Colon (tissue), 2 donors: ENCODE measurements at regions not wholly inside any gene's neighbourhood (a gene's known extent, or its start where the extent isn't known, plus 50 kb on each side); places are given as distances from the start of the nearest gene placed in this dataset.

Experiments
- FAIRE-seq: peaks from 2 replicates; lab custom pipeline; 2012; peaks lifted over from hg19 to GRCh38; lab: Jason Lieb, UNC
- donor health status: control.
- donor health status: control.

GRCh38 chr11:27858866-27859265 lies 158.6 kb upstream of the BDNF start:
- no peak for FAIRE-seq

GRCh38 chr11:27857588-27857987 lies 157.3 kb upstream of the BDNF start:
- FAIRE-seq, result no peak

- no peak for FAIRE-seq
Observed at GRCh38 chr11:27857014-27857413, 156.8 kb upstream of the BDNF start.

- no peak for FAIRE-seq
Observed at GRCh38 chr11:27848423-27848822, 148.2 kb upstream of the BDNF start.

GRCh38 chr11:27847496-27847895 lies 147.2 kb upstream of the BDNF start:
- no peak for FAIRE-seq

- FAIRE-seq, result no peak
Observed at GRCh38 chr11:27842290-27842689, 142.0 kb upstream of the BDNF start.

- FAIRE-seq, result no peak
Observed at GRCh38 chr11:27841023-27841422, 140.8 kb upstream of the BDNF start.

GRCh38 chr11:27839226-27839913 lies 139.1 kb upstream of the BDNF start:
- no peak for FAIRE-seq

GRCh38 chr11:27838674-27839073 lies 138.4 kb upstream of the BDNF start:
- no peak for FAIRE-seq

GRCh38 chr11:27837895-27838563 lies 137.8 kb upstream of the BDNF start:
- FAIRE-seq, result no peak

- FAIRE-seq, result no peak
Observed at GRCh38 chr11:27830206-27830605, 130.0 kb upstream of the BDNF start.

- no peak for FAIRE-seq
Observed at GRCh38 chr11:27820249-27820648, 120.0 kb upstream of the BDNF start.

- no peak for FAIRE-seq
Observed at GRCh38 chr11:27816197-27816596, 115.9 kb upstream of the BDNF start.

GRCh38 chr11:27812341-27812740 lies 112.1 kb upstream of the BDNF start:
- FAIRE-seq, result no peak

- FAIRE-seq, result no peak
Observed at GRCh38 chr11:27807596-27807995, 107.3 kb upstream of the BDNF start.

- no peak for FAIRE-seq
Observed at GRCh38 chr11:27806122-27806521, 105.9 kb upstream of the BDNF start.

- FAIRE-seq, result peak; percentile 65
Observed at GRCh38 chr11:27795955-27796861, 96.0 kb upstream of the BDNF start.

GRCh38 chr11:27786864-27787263 lies 86.6 kb upstream of the BDNF start:
- no peak for FAIRE-seq

GRCh38 chr11:27786331-27786730 lies 86.1 kb upstream of the BDNF start:
- no peak for FAIRE-seq

GRCh38 chr11:27783701-27784355 lies 83.6 kb upstream of the BDNF start:
- no peak for FAIRE-seq

- no peak for FAIRE-seq
Observed at GRCh38 chr11:27777033-27777432, 76.8 kb upstream of the BDNF start.

- no peak for FAIRE-seq
Observed at GRCh38 chr11:27773884-27774283, 73.6 kb upstream of the BDNF start.
